ENCODE measurements at regions not wholly inside any gene's neighbourhood (a gene's known extent, or its start where the extent isn't known, plus 50 kb on each side); places are given as distances from the start of the nearest gene placed in this dataset.

- TF ChIP-seq CTCF (IDR thresholded peaks at IDR 0.05; ENCODE audit: insufficient read depth, low read depth, low read length) (no peak), EZH2 (IDR thresholded peaks at IDR 0.05; ENCODE audit: insufficient read depth, low read length) (no peak)
These were observed 380.1 kb downstream of the OMA1 start for GRCh38 chr1:58166417-58166816.

Measured in astrocyte (in vitro differentiated cells and primary cell).